ENCODE measurements at regions not wholly inside any gene's neighbourhood (a gene's known extent, or its start where the extent isn't known, plus 50 kb on each side); places are given as distances from the start of the nearest gene placed in this dataset.

DNA sequence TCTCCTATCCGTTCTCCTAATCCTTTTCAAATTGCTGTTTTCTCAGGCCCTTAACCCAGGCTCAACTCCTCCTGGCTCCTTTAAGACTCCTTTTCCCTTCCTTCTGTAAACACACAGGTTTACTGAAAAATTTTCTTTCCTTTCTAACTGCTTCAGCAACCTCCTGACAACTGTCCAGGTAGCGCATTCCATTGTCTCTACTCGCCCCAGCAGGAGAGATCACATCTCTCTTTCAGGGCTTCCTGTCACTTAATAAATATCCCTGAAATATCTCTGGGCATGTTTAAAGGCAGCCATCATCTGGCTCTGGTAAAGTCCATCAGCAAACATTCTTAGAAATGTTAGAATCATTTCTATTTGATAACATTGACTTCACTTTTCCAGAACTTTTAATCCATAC, 211.2 kb upstream of the PTBP2 start:
- TF ChIP-seq, protein P1, sequence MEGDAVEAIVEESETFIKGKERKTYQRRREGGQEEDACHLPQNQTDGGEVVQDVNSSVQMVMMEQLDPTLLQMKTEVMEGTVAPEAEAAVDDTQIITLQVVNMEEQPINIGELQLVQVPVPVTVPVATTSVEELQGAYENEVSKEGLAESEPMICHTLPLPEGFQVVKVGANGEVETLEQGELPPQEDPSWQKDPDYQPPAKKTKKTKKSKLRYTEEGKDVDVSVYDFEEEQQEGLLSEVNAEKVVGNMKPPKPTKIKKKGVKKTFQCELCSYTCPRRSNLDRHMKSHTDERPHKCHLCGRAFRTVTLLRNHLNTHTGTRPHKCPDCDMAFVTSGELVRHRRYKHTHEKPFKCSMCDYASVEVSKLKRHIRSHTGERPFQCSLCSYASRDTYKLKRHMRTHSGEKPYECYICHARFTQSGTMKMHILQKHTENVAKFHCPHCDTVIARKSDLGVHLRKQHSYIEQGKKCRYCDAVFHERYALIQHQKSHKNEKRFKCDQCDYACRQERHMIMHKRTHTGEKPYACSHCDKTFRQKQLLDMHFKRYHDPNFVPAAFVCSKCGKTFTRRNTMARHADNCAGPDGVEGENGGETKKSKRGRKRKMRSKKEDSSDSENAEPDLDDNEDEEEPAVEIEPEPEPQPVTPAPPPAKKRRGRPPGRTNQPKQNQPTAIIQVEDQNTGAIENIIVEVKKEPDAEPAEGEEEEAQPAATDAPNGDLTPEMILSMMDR (IDR thresholded peaks at IDR 0.05; ENCODE audit: insufficient read depth, low read depth, low read length) = no peak
- TF ChIP-seq EZH2 (IDR thresholded peaks at IDR 0.05; ENCODE audit: insufficient read depth, low read length) = no peak

Measured in astrocyte (in vitro differentiated cells and primary cell).